ENCODE measurements at regions not wholly inside any gene's neighbourhood (a gene's known extent, or its start where the extent isn't known, plus 50 kb on each side); places are given as distances from the start of the nearest gene placed in this dataset.

DNA sequence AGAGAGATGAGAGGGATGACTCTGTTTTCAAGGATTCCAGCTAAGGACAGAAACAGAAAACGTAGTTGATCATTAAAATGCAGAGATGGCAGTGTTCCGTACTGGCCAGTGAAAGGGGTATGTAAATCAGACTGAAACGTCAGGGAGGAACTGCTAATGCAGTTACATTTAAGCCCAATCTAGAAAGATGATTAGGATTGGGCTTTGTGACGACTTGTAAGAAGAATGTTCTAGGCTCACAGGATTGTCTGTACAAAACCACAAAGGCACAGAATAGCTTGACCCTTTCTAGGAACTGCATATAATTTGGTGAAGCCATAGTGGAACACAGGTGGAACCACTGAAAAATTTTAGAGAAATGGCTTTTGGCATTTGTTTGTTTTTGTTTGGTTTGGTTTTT, 55.6 kb upstream of the TESK1 start:
- H3K27me3 ChIP-seq = no peaks in the 10 kb centered on the region
- 85% methylated on average over 4 of the region's 4 CpGs for WGBS (ENCODE audit: low lambda C conversion rate, missing lambda C conversion rate)
- H3K9me2 ChIP-seq (replicated peaks; ENCODE audit: insufficient read depth) = no peaks in the 10 kb centered on the region
- H2AFZ ChIP-seq = no peak overlapping the region
- no peaks in the 10 kb centered on the region for H3K4me1 ChIP-seq (ENCODE audit: insufficient read depth)
- TF ChIP-seq, protein P1, sequence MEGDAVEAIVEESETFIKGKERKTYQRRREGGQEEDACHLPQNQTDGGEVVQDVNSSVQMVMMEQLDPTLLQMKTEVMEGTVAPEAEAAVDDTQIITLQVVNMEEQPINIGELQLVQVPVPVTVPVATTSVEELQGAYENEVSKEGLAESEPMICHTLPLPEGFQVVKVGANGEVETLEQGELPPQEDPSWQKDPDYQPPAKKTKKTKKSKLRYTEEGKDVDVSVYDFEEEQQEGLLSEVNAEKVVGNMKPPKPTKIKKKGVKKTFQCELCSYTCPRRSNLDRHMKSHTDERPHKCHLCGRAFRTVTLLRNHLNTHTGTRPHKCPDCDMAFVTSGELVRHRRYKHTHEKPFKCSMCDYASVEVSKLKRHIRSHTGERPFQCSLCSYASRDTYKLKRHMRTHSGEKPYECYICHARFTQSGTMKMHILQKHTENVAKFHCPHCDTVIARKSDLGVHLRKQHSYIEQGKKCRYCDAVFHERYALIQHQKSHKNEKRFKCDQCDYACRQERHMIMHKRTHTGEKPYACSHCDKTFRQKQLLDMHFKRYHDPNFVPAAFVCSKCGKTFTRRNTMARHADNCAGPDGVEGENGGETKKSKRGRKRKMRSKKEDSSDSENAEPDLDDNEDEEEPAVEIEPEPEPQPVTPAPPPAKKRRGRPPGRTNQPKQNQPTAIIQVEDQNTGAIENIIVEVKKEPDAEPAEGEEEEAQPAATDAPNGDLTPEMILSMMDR (IDR thresholded peaks at IDR 0.05; ENCODE audit: poor library complexity) = no peak
- no peak for TF ChIP-seq EZH2 (IDR thresholded peaks at IDR 0.05; ENCODE audit: borderline replicate concordance)
- no peak for TF ChIP-seq EZH2phosphoT487 (IDR thresholded peaks at IDR 0.05; ENCODE audit: low read depth, severe bottlenecking, unreplicated experiment)
- no peak overlapping the region for H3K4me2 ChIP-seq
- H3K36me3 ChIP-seq (replicated peaks; ENCODE audit: insufficient read depth, low read depth) = no peaks in the 10 kb centered on the region
- no peak overlapping the region for H3K27ac ChIP-seq
- no peaks in the 10 kb centered on the region for H3K9me3 ChIP-seq (ENCODE audit: low read depth)
- peaks cover 26% of the 10 kb centered on the region for H3K79me2 ChIP-seq
- no peaks in the 10 kb centered on the region for H4K20me1 ChIP-seq (ENCODE audit: insufficient read depth, poor library complexity, severe bottlenecking)
- no peak overlapping the region for H3K4me3 ChIP-seq
- DNase-seq (ENCODE audit: low spot score) = no peak

DNA sequence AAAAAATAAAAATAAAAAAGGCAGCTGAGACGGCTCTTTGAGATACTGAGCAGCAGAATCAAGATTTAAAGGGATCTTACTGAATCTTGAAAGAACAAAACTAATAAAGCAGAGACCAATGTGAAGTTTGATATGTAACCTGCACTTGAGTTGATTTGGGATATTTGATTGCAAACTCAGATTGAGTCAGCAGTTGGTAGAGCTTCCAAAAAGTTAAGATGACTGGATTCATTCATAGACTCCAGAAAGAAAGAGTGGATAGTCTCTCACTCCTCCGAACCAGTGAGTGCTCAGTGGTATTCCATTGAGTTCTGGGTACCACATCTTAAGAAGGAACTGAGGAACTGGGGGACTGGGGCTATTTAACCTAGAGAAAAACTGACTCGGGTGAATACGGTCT, 52.7 kb upstream of the TESK1 start:
- no peaks in the 10 kb centered on the region for H4K20me1 ChIP-seq (ENCODE audit: insufficient read depth, poor library complexity, severe bottlenecking)
- no peak overlapping the region for H3K4me3 ChIP-seq
- TF ChIP-seq EZH2phosphoT487 (IDR thresholded peaks at IDR 0.05; ENCODE audit: low read depth, severe bottlenecking, unreplicated experiment) (no peak), EZH2 (IDR thresholded peaks at IDR 0.05; ENCODE audit: borderline replicate concordance) (no peak)
- TF ChIP-seq, protein P1 (IDR thresholded peaks at IDR 0.05; ENCODE audit: poor library complexity) = no peak
- H3K9me2 ChIP-seq (replicated peaks; ENCODE audit: insufficient read depth) = no peaks in the 10 kb centered on the region
- H3K4me1 ChIP-seq (ENCODE audit: insufficient read depth) = no peaks in the 10 kb centered on the region
- no peaks in the 10 kb centered on the region for H3K36me3 ChIP-seq (replicated peaks; ENCODE audit: insufficient read depth, low read depth)
- H2AFZ ChIP-seq = no peak overlapping the region
- no peaks in the 10 kb centered on the region for H3K27me3 ChIP-seq
- no peak overlapping the region for H3K27ac ChIP-seq
- no peaks in the 10 kb centered on the region for H3K9me3 ChIP-seq (ENCODE audit: low read depth)
- peaks cover 11% of the 10 kb centered on the region for H3K79me2 ChIP-seq
- DNase-seq (ENCODE audit: low spot score) = no peak
- 93% methylated on average over 4 of the region's 4 CpGs for WGBS (ENCODE audit: low lambda C conversion rate, missing lambda C conversion rate)
- H3K4me2 ChIP-seq = no peak overlapping the region

- 93% methylated on average over 3 of the region's 3 CpGs for WGBS (ENCODE audit: low lambda C conversion rate, missing lambda C conversion rate)
- Histone ChIP-seq H3K9me2 (replicated peaks; ENCODE audit: insufficient read depth) (no peaks in the 10 kb centered on the region), H3K4me1 (ENCODE audit: insufficient read depth) (no peaks in the 10 kb centered on the region), H3K27ac (no peak overlapping the region), H2AFZ (no peak overlapping the region), H3K27me3 (no peaks in the 10 kb centered on the region), H4K20me1 (ENCODE audit: insufficient read depth, poor library complexity, severe bottlenecking) (no peaks in the 10 kb centered on the region), H3K36me3 (replicated peaks; ENCODE audit: insufficient read depth, low read depth) (no peaks in the 10 kb centered on the region), H3K4me2 (no peak overlapping the region), H3K9me3 (ENCODE audit: low read depth) (no peaks in the 10 kb centered on the region), H3K4me3 (no peak overlapping the region), H3K79me2 (peaks cover 11% of the 10 kb centered on the region)
- no peak for DNase-seq (ENCODE audit: low spot score)
- TF ChIP-seq, protein P1 (IDR thresholded peaks at IDR 0.05; ENCODE audit: poor library complexity) = no peak
- no peak for TF ChIP-seq EZH2 (IDR thresholded peaks at IDR 0.05; ENCODE audit: borderline replicate concordance)
- no peak for TF ChIP-seq EZH2phosphoT487 (IDR thresholded peaks at IDR 0.05; ENCODE audit: low read depth, severe bottlenecking, unreplicated experiment)
Observed at GRCh38 chr9:35552837-35553236, 52.2 kb upstream of the TESK1 start.
